Kidney (tissue), 13 donors: ENCODE measurements at regions not wholly inside any gene's neighbourhood (a gene's known extent, or its start where the extent isn't known, plus 50 kb on each side); places are given as distances from the start of the nearest gene placed in this dataset.

Experiments used
- DNase-seq, 5 donors: peaks; one replicate each; pipeline ENCODE4 v3.0.0-alpha.2; 2013 to 2020
- FAIRE-seq: peaks from 2 replicates; lab custom pipeline; 2012; peaks lifted over from hg19 to GRCh38; lab: Jason Lieb, UNC
- H3K27ac ChIP-seq, 2 donors: one replicate each; pipeline ENCODE4 v1.7.0; 2013; ENCODE audit warnings: low read depth in 2 of 2, low read length in 2 of 2, inconsistent platforms in 1 of 2
- H3K27me3 ChIP-seq: one replicate; pipeline ENCODE4 v1.7.1; 2013; ENCODE audit warnings: low read length, inconsistent platforms; ENCODE audit not compliant: control insufficient read depth, insufficient read depth
- H3K36me3 ChIP-seq, 3 donors: one replicate each; pipeline versions ENCODE4 v1.7.0 to v1.7.1; 2013; ENCODE audit warnings: low read length in 3 of 3, control low read depth in 1 of 3, inconsistent platforms in 1 of 3; ENCODE audit not compliant: insufficient read depth in 3 of 3, control insufficient read depth in 2 of 3
- H3K4me1 ChIP-seq, 3 donors: one replicate each; pipeline versions ENCODE4 v1.7.0 to v1.7.1; 2013; ENCODE audit warnings: low read length in 3 of 3, inconsistent platforms in 1 of 3, low read depth in 1 of 3; ENCODE audit not compliant: control insufficient read depth in 2 of 3, insufficient read depth in 2 of 3
- H3K4me3 ChIP-seq, 3 donors: one replicate each; pipeline versions ENCODE4 v1.7.0 to v1.8.1; 2013; ENCODE audit warnings: low read length in 3 of 3, control low read depth in 1 of 3, inconsistent platforms in 1 of 3
- H3K9ac ChIP-seq, 3 donors: one replicate each; pipeline versions ENCODE4 v1.7.0 to v1.7.1; 2013; ENCODE audit warnings: low read length in 3 of 3, control low read depth in 1 of 3, inconsistent platforms in 1 of 3
- H3K9me3 ChIP-seq, 3 donors: one replicate each; pipeline versions ENCODE4 v1.7.0 to v1.7.1; 2013; ENCODE audit warnings: low read length in 3 of 3, control low read depth in 1 of 3, inconsistent platforms in 1 of 3; ENCODE audit not compliant: control insufficient read depth in 2 of 3, insufficient read depth in 1 of 3
- intact Hi-C: fragments of 100-400 bp; cut with DNase I; formaldehyde crosslinking; loops from one replicate; pipeline ENCODE4 v1.11.1; 2022
- TF ChIP-seq, protein P1 (sequence below): IDR thresholded peaks from 3 replicates; pipeline ENCODE4 v1.5.1; 2012; ENCODE audit warnings: mild to moderate bottlenecking, moderate library complexity, borderline replicate concordance; ENCODE audit not compliant: insufficient read depth; ENCODE audit errors: extremely low read depth
- donor health status: control.
- donor health status: control.
- donor health status: control.
- donor health status: control.
- donor health status: control.
- donor health status: DM: yes; HTN: yes; CAD: no.
- donor health status: Normal renal cell carcinoma (clear cell type).

DNA sequence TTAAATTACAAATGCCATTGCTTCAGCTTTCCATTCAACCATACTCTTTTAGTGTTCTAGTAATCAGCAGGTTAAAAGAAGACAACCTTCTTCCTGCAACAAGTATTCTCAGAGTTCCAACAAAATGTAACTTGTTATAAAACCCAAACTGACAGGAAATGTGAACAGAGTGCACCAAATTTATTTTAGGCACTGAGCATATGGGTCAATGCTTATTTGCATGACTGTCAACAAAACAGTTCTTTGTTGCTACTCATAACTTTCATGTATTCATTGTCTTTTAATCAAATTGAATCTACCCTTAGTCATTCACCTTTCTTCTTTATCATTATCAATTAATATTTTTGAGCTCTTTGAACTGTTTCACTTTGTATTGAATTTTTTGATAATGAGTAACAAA, 554.1 kb downstream of the DACH1 start:
- H3K27me3 ChIP-seq: no peaks in the 10 kb centered on the region
- DNase-seq (no peak), FAIRE-seq (peak; percentile 11)
- no peaks in the 10 kb centered on the region for H3K9me3 ChIP-seq
- intact Hi-C loops: no loop called here
- H3K4me1 ChIP-seq: no peaks in the 10 kb centered on the region
- no peaks in the 10 kb centered on the region for H3K36me3 ChIP-seq
- H3K27ac ChIP-seq: no peak overlapping the region
- H3K4me3 ChIP-seq: no peak overlapping the region
- no peak overlapping the region for H3K9ac ChIP-seq
- TF ChIP-seq, protein P1, sequence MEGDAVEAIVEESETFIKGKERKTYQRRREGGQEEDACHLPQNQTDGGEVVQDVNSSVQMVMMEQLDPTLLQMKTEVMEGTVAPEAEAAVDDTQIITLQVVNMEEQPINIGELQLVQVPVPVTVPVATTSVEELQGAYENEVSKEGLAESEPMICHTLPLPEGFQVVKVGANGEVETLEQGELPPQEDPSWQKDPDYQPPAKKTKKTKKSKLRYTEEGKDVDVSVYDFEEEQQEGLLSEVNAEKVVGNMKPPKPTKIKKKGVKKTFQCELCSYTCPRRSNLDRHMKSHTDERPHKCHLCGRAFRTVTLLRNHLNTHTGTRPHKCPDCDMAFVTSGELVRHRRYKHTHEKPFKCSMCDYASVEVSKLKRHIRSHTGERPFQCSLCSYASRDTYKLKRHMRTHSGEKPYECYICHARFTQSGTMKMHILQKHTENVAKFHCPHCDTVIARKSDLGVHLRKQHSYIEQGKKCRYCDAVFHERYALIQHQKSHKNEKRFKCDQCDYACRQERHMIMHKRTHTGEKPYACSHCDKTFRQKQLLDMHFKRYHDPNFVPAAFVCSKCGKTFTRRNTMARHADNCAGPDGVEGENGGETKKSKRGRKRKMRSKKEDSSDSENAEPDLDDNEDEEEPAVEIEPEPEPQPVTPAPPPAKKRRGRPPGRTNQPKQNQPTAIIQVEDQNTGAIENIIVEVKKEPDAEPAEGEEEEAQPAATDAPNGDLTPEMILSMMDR: no peak

DNA sequence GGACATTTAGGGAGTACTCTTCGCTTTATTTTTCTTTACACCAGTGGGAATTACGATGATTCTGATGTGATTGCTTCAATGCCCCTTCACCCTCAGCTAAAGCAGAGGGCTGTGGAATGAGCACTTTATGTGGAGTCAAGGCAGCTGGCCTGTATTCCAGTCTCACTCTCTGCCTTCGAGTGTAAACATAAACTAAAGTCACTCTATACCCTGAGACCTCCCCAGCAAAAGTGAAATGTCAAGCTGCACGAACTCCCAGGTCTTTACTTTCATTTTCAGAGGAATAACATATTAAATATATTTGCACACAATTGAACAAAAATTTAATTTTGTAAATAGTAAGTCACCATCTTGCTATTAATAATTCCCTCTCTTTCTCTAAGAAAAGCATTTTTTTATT, 557.1 kb downstream of the DACH1 start:
- peak overlapping the region in 2 of 3 donors; percentile 36 to 52 for H3K4me3 ChIP-seq

DNA sequence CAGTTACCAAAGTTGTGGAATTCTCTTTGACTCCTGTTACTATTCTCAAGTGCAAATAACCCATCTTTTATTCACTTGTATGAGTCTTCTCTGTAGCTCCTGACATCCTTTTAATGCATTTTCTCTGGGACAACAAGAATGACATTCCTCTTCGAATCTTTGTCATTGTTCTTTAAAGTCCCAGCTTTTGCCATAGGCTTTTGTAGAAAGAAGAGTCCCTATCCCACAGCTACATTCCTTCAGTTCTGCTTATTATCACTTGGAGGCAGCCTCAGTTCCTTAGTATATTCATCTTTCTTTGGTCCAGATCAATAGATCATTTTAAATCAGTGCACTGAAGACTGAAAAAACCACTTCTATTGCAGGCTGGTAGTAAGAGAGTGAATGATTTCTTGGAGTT, 560.2 kb downstream of the DACH1 start:
- TF ChIP-seq, protein P1: no peak
- FAIRE-seq: no peak
- DNase-seq: no peak
- H3K9ac ChIP-seq: no peak overlapping the region
- no peaks in the 10 kb centered on the region for H3K9me3 ChIP-seq
- intact Hi-C loops: no loop called here
- no peaks in the 10 kb centered on the region for H3K36me3 ChIP-seq
- H3K4me3 ChIP-seq: no peak overlapping the region
- H3K27me3 ChIP-seq: no peaks in the 10 kb centered on the region
- H3K27ac ChIP-seq: no peak overlapping the region
- H3K4me1 ChIP-seq: no peaks in the 10 kb centered on the region

More for the DNA sequence above, 557.1 kb downstream of the DACH1 start:
- FAIRE-seq: no peak
- no peaks in the 10 kb centered on the region for H3K4me1 ChIP-seq
- H3K36me3 ChIP-seq: no peaks in the 10 kb centered on the region
- no peak for DNase-seq
- intact Hi-C loops: no loop called here
- TF ChIP-seq, protein P1: no peak
- H3K9me3 ChIP-seq: no peaks in the 10 kb centered on the region
- H3K27ac ChIP-seq: no peak overlapping the region
- no peak overlapping the region for H3K9ac ChIP-seq
- no peaks in the 10 kb centered on the region for H3K27me3 ChIP-seq

DNA sequence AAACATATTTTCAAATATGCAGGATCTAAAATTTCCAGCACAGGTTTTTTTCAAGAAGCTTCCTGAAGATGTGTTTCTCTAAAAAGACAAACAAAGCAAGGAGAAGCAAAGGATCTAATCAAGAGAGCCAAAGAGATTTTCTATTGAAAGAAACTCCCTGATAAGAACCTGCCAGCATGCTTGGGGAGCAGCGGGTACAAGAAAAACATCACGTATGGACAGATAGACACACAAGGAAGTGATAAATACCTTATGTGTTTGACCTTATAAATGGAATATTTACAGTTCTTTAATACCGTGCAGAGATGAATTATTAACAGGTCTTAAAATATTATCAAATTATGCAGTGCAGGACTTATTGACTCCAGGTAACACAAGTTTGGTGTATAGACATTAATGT, 562.1 kb downstream of the DACH1 start:
- H3K36me3 ChIP-seq: no peaks in the 10 kb centered on the region
- H3K4me1 ChIP-seq: no peaks in the 10 kb centered on the region
- no peak for FAIRE-seq
- intact Hi-C loops: no loop called here
- TF ChIP-seq, protein P1: no peak
- DNase-seq: no peak
- H3K4me3 ChIP-seq: no peak overlapping the region
- no peak overlapping the region for H3K27ac ChIP-seq
- no peaks in the 10 kb centered on the region for H3K9me3 ChIP-seq
- no peak overlapping the region for H3K9ac ChIP-seq
- no peaks in the 10 kb centered on the region for H3K27me3 ChIP-seq
